GM21526 (cell line): ENCODE measurements at regions not wholly inside any gene's neighbourhood (a gene's known extent, or its start where the extent isn't known, plus 50 kb on each side); places are given as distances from the start of the nearest gene placed in this dataset.
"Not testable (repeated sequence)": the region's sequence is repeated elsewhere in the genome, so short reads cannot be mapped to it uniquely, and the experiment has no call there.

Source experiments
- ATAC-seq: cut with Tn5 transposase; IDR thresholded peaks from one replicate; pipeline ENCODE4 v1.9.1; 2021; ENCODE audit warnings: moderate library complexity; ENCODE audit not compliant: unreplicated experiment, low FRiP score

DNA sequence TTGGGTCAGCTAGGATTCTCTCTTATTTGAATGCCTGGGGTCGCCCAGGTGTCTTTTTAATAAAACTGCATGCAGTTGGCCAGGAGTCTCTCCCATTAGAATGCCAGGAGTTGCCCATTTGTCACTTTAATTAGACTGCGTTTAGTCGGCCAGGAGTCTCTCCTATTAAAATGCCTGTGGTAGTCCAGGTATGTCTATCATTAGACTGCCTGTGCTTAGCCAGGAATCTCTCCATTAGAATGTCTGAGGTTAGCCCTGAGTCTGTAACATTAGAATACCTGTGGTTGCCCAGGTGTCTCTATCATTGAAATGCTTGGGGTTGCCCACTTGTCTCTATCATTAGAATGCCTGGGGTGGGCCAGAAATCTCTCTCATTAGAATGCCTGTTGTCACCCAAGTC is 1470.9 kb downstream of the UQCRFS1 start:
- ATAC-seq, result no peak

DNA sequence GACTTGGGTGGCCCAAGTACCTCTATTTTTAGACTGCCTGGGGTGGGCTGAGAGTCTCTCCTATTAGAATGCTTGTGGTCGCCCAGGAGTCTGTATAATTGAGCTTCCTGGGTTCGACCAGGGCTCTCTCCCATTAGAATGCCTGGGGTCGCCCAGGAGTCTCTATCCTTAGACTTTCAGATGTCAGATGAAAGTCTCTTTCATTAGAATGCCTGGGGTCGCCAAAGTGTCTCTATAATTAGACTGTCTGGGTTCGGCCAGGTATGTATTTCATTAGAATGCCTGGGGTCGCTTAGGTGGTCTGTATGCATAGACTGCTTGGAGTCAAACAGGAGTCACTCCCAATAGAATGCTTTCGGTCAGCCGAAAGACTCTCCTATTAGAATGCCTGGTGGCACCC is 1471.7 kb downstream of the UQCRFS1 start:
- ATAC-seq, result no peak

DNA sequence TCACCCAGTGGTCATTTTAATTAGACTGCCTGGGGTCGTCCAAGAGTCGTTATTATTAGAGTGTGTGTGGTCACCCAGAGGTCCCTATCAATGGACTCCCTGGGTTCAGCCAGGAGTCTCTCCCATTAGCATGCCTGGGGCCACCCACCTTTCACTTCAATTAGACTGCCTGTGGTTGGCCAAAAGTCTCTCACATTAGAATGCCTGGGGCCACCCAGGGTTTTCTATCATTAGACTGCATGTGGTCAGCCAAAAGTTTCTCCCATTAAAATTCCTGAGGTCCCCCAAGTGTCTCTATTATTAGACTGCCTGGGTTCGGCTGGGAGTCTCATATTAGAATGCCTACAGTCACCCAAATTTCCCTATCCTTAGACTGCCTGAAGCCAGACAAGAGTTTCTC is 1472.6 kb downstream of the UQCRFS1 start:
- no peak for ATAC-seq

DNA sequence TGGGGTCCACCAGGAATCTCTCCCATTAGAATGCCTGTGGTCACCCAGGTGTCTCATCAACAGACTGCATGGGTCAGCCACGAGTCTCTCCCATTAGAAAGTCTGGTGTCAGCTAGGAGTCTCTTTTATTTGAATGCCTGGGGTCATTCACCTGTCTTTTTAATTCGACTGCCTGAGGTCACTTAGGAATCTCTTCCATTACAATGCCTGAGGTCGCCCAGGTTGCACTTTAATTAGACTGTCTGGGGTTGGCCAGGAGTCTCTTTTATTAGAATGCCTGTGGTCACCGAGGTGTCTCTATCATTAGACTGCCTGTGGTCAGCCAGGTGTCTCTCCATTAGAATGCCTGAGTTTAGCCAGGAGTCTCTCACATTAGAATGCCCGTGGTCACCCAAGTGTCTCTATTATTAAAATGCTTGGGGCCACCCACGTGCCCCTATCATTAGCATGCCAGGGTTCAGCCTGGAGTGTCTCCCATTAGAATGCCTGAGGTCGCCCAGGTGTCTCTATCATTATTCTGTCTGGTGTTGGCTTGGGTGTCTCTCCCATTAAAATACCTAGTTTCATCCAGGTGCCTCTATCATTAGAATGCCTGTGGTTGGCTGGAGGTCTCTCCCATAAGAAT is 1474.3 kb downstream of the UQCRFS1 start:
- ATAC-seq, result no peak

DNA sequence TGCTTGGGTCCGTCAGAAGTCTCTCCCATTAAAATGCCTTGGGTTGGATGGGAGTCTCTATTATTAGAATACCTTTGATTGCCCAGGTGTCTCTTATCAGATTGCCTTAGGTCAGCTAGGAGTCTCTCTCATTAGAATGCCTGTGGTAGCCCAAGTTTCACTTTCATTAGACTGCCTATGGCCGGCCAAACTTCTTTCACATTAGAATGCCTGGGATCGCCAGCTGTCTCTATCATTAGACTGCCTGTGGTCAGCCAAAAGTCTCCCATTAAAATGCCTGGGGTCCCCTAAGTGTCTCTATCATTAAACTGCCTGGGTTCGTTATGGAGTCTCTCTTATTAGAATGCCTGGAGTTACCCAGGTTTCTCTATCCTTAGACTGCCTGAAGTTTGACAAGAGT is 1476.7 kb downstream of the UQCRFS1 start:
- ATAC-seq, result no peak

DNA sequence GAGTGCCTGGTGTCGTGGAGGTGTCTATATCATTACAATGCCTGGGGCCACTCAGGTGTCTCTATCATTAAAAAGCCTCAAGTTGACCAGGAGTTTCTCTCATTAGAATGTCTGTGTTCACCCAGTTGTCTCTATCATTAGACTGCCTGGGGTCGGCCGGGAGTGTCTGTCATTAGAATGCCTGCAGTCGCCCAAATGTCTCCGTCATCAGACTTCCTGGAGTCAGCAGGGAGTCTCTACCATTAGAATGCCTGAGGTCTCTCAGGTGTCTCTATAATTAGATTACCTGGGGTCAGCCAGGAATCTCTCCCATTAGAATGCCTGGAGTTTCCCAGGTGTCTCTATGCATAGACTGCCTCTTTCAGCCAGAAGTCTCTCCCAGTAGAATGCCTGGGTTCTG is 1477.6 kb downstream of the UQCRFS1 start:
- ATAC-seq, result no peak

DNA sequence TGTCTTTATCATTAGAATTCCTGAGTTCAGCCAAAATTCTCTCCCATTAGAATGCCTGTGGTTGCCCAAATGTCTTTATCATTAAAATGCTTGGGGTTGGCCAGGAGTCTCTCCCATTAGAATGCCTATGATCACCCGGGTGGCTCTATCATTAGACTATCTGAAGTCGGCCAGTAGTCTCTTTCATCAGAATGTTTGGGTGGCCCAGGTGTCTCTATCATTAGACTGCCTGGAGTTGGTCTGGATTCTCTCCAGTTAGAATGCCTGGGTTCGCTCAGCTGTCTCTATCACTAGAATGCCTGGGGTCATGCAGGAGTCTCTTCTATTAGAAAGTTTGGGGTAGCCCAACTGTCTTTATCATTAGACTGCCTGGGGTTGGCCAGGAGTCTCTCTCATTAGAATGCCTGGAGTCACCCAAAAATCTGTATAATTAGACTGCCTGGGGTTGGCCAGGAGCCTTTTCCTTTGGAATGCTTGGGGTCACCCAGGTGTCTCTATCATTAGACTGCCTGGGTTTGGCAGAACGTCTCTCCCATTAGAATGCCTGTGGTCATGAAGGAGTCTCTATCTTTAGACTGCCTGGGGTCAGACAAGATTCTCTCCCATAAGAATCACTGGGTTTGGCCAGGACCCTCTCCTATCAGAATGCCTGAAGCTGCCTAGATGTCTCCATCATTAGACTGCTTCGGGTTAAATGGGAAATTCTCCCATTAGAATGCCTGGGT is 1478.3 kb downstream of the UQCRFS1 start:
- no peak for ATAC-seq

DNA sequence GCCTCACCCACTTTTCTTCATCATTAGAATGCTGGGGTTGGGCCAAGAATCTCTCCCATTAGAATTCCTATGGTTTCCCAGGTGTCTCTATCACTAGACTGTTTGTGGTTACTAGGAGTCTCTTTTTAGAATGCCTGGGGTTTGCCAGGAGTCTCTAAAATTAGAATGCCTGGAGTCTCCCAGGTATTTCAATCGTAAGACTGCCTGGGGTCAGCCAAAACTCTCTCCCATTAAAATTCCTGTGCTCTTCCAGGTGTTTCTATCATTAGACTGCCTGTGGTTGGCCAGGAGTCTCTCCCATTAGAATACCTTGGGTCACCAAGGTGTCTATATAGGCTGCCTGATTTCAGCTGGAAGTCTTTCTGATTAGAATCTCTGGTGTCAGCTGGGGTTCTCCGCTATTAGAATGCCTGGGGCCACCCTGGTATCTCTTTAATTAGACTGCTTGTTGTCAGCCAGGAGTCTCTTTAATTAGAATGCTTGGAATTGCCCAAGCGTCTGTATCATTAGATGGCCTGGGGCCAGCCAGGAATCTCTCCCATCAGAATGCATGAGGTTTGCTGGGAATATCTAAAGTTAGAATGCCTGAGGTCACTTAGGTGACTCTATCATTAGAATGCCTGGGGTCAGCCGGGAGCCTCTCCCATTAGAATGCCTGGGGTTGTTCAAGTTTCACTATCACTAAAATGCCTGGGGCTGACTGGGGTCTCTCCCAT is 1479.2 kb downstream of the UQCRFS1 start:
- ATAC-seq, result no peak

DNA sequence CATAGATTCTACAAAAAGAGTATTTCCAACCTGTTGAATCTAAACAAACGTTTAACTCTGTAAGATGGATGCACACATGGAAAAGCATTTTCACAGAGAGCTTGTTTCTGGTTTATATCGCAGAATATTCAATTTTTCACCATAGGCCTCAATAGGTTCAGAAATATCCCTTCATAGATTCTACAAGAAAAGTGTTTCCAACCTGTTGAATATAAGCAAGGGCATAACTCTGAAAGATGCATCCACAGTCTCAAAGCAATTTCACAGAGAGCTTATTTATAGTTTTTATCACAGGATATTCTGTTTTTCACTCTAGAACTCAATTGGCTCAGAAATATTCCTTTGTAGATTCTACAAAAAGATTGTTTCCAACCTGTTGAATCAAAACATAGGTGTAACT is 1483.6 kb downstream of the UQCRFS1 start:
- ATAC-seq, result no peak

DNA sequence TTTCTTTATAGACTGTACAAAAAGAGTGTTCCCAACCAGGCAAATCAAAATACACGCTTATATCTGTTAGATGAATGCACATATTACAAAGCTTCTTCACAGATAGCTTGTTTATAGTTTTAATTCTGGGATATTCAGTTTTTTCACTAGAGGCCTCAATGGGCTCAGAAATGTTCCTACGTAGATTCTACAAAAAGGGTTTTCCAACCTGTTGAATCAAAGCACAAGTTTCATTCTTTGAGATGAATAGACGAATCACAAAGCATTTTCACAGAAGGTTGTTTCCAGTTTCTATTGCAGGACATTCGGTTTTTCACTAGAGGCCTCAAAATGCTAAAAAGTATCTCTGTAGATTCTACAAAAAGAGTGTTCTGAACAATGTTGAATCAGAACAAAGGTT is 1490.3 kb downstream of the UQCRFS1 start:
- no peak for ATAC-seq

DNA sequence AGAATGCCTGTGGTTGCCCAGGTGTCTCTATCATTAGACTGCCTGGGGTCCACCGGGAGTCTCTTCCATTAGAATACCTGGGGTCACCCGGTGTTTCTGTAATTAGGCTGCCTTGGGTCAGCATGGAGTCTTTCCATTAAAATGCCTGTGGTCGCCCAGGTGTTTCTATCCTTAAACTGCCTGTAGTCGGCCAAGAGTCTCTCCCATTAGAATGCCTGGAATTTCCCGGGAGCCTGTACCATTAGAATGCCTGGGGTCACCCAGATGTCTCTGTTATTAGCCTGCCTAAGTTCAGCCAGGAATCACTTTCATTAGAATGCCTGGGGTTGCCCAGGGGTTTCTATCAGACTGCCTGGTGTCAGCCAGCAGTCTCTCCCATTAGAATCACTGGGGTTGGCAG is 1492.8 kb downstream of the UQCRFS1 start:
- ATAC-seq, result no peak

DNA sequence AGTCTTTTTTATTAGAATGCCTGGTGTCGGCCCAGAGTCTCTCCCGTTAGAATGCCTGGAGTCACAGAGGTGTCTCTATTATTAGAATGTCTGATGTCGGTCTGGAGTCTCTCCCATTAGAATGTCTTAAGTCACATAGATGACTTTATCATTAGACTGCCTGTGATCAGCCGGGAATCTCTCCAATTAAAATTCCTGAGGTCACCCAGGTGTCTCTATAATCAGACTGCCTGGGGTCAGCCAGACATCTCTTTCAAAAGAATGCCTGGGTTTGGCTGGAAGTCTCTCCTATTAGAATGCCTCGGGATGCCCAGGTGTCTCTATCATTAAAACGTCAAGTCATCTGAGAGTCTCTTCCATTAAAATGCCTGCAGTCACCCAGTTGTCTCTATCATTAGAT is 1493.9 kb downstream of the UQCRFS1 start:
- ATAC-seq, result no peak

DNA sequence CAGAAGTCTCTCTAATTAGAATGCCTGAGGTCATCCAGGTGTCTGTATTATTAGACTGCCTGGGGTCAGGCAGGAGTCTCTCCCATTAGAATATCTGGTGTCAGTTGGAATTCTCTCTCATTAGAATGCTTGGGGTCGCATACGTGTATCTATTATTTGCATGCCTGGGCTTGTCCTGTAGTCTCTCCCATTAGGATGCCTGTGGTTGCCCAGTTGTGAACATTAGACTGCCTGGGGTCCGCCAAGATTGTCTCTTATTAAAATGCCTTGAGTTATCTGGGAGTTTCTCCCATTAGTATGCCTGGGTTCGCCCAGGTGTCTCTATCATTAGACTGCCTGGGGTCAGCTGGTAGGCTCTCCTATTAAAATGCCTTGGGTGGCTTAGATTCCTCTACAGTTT is 1494.7 kb downstream of the UQCRFS1 start:
- ATAC-seq, result no peak

DNA sequence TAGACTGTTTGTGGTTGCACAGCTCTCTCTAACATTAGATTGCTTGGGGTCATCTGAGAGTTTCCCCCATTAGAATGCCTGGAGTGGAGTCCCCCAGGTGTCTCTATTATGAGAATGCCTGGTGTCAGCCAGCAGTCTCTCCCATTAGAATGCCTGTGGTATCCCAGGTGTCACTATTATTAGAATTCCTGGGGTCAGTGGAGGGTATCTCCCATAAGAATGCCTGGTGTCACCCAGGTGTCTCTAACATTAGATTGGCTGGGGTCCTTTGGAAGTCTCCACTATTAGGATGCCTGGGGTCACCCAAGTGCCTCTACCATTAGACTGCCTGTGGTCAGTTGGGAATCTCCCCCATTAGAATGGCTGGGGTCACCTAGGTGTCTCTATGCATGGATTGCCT is 1495.1 kb downstream of the UQCRFS1 start:
- ATAC-seq, result no peak

DNA sequence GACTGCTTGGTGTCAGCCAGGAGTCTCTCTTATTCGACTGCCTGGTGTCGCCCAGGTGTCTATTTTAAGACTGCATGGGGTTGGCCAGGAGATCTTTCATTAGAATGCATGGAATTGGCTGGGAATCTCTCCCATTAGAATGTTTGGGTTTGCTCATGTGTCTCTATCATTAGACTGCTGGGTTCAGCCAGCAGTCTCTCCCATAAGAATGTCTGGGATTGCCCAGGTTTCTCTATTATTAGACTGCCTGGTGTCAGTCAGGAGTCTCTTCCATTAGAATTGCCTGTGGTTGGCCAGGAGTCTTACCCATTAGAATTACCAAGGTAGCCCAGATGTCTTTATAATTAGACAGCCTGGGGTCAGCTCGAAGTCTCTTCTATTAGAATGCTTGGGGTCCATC is 1496.0 kb downstream of the UQCRFS1 start:
- ATAC-seq, result no peak

DNA sequence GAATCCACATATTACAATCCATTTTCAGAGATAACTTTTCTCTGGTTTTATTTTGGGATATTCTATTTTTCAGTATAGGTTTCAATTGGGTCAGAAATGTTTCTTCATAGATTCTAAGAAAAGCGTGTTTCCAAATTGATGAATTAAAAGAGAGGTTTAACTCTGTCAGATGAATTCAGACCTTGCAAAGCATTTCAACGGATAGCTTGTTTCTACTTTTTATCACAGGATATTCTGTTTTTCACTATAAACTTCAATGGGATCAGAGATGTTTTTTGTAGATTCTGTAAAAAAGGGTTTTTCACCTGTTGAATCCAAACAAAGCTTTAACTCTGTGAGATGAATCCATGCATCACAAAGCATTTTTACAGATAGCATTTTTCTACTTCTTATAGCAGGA is 1498.1 kb downstream of the UQCRFS1 start:
- ATAC-seq, result no peak

DNA sequence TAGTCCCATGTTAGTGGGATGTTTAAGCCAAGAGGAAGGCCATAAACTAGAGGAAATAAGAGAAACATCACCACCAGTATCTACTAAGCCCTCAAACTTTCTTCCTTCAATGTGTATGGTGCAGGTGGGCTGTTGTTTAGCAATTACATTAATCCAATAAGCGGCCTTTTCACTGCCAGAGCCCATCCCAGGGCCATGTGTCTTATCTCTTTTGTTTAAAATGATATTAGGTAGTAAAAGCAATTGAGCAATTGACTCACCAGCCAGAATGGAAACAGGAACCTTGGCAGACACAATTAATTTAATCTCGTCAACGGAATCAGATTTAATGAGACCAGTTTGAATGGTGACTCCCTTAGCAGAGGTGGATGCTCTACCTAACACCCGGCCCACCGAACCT is 1503.5 kb downstream of the UQCRFS1 start:
- ATAC-seq, result no peak

DNA sequence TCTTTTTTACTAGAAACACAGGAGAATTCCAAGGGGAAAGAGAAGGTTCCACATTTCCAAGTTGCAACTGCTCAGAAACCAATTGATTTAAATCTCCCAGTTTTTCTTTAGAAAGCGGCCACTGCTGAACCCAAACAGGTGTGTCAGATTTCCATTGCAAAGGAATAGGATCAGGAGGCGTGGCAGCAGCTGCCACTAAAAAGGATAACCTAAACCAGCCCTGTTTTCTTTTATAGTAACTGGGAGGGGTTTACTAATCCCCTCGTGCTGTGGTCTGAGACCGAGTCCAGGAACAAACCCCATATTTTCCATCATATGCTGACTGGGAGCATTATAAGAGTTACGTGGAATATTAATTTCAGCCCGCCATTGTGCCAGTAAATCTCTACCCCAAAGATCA is 1504.0 kb downstream of the UQCRFS1 start:
- not testable (repeated sequence) for ATAC-seq

DNA sequence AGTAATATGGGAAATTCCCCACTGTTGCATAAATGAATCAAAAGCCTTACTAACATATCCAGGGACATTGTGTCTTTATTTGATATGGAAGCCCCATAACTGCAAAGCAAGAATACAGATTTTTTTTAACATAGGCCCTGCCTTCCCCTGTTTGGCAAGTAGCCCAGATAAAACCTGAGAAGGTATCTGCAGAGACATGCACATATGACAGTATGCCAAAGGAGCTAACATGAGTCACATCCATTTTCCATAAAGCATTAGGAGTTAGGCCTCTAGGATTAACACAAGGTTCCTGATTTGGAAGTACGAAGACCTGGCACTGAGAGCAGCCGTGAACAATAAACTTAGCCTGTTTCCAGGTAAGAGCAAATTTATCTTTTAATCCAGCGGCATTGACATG is 1505.9 kb downstream of the UQCRFS1 start:
- not testable (repeated sequence) for ATAC-seq

DNA sequence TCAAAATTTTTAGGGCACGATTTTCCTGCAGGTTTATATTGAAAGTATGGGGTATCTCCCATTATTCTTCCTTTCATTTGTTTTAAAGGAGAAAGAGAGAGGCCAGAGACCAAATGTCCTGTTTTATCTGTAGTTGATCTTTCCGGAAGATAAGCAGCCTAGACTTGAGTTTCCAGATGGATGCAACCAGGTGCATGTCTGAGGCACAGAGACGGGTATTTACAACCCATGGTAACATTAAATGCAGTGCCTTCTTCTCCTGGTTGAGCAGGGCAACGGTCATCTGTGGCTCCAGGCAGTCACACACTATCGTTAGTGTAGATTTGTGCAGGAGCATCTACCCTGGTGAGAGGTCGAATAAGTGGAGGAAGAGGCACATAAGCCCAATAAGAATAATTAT is 1507.1 kb downstream of the UQCRFS1 start:
- no peak for ATAC-seq

DNA sequence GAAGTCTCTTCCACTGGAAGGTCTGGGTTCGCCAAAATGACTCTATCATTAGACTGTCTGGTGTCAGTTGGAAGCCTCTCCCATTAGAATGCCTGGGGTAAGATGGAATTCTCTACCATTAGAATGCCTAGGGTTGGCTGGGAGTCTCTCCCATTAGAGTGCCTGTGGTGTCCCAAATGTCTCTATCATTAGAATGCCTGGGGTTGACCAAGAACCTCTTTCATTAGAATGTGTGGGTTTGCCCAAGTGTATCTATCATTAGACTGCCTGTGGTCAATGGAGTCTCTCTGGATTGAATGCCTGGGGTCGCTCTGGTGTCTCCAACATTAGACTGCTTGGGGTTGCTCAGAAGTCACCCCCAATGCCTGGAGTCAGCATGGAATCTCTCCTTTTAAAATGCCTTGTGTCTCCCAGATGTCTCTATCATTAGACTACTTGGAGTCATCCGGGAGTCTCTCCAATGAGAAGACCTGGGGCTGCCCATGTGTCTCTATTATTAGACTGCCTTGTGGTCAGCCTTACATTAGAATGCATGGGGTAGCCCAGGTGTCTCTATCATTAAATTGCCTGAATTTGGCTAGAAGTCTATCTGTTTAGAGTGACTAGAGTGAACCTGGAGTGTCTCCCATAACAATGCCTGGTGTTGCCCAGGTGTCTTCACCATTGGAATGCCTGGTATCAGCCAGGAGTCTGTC is 1518.4 kb downstream of the UQCRFS1 start:
- no peak for ATAC-seq
